B cell (primary cell): ENCODE measurements at regions not wholly inside any gene's neighbourhood (a gene's known extent, or its start where the extent isn't known, plus 50 kb on each side); places are given as distances from the start of the nearest gene placed in this dataset.

Experiments
- CTCF ChIP-seq: fragments of 200-600 bp; IDR thresholded peaks from one replicate; pipeline ENCODE4 v1.8.0; 2022; ENCODE audit warnings: antibody characterized with exemption, mild to moderate bottlenecking
- EZH2 ChIP-seq: IDR thresholded peaks from 2 replicates; pipeline ENCODE4 v1.6.1; 2012; ENCODE audit warnings: borderline replicate concordance, low read depth, mild to moderate bottlenecking, moderate library complexity, low read length; ENCODE audit not compliant: insufficient read depth, poor library complexity, severe bottlenecking

- TF ChIP-seq CTCF (no peak), EZH2 (no peak)
Observed at GRCh38 chr3:193784822-193785221, 191.8 kb downstream of the OPA1 start.
